HG03135 (cell line): ENCODE measurements at regions not wholly inside any gene's neighbourhood (a gene's known extent, or its start where the extent isn't known, plus 50 kb on each side); places are given as distances from the start of the nearest gene placed in this dataset.
"Not testable (repeated sequence)": the region's sequence is repeated elsewhere in the genome, so short reads cannot be mapped to it uniquely, and the experiment has no call there.

ENCODE experiments used
- ATAC-seq: cut with Tn5 transposase; IDR thresholded peaks from one replicate; pipeline ENCODE4 v1.9.1; 2021; ENCODE audit warnings: mild to moderate bottlenecking, moderate library complexity; ENCODE audit not compliant: unreplicated experiment

DNA sequence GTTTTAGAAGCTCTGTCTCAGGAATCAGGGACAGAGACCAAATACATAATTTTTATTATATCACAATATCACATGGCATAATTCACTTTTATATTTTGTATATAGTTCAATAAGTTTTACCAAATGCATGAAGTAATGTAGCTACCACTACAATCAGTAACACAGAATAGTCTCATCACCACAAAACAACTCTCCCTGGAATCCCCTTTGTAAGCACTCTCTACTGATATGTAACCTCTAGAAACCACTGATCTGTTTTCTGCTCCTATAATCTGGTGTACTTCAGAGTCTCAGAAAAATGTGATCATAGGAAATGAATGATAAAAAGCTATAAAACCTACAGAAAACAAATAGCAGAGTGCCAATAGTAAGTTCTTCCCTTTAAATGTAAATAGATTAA, 1465.9 kb downstream of the SPATA31A7 start:
- not testable (repeated sequence) for ATAC-seq

DNA sequence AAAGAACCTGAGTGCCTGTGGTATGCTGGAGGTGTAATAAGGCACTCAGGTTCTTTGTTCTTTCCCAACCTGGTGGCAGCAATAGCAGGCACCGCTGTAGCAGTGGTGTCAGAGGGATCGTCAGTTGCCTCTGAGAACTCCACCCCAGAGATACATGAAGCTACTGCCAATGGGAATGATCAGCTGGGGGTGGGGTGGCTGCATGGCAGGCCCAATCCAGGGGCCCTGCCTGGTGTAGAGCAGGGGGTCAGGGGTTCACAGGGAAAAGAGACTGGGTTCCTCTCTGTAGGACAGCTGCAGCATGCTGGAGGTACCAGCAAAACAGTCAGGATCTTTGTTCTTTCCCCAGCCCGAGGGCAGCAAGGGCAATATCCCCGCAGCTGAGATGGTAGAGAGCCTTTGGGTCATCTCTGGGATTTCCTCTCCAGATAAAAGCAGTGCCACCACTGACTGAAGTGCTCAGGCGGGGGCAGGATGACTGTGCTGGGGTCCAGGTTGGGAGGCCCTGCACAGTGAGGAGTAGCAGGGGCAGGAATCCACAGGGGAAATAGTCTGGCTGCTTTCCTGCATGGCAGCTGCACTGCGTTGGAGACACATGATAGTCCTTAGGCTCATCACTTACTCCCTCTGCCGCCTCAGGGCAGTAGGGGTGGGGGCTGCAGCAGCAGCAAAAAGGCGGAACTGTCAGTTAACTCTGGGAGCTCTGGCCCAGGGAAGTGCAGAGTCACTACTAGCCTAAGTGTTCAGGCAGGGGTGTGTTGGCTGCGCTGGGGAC, 1473.1 kb downstream of the SPATA31A7 start:
- ATAC-seq: not testable (repeated sequence)

DNA sequence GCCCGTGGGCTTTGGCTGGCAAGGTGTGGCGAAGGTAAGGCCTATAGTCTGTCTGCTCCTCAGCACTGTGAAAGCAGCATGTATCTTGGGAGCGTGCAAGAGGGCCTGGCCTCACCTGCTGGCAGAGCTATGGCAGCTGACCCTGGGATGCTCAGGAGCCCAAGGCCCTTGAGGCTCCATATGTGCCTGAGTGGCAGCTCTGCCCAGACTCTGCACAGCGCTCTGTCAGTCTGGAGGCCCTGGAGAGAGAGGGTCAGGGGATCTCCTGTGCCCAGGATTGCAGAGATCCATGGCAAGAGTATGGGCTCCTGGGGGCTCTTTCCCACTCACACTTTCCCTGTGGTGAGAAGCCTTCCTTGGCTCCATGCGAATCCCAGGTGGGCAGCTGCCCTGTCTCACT, 1473.7 kb downstream of the SPATA31A7 start:
- not testable (repeated sequence) for ATAC-seq

DNA sequence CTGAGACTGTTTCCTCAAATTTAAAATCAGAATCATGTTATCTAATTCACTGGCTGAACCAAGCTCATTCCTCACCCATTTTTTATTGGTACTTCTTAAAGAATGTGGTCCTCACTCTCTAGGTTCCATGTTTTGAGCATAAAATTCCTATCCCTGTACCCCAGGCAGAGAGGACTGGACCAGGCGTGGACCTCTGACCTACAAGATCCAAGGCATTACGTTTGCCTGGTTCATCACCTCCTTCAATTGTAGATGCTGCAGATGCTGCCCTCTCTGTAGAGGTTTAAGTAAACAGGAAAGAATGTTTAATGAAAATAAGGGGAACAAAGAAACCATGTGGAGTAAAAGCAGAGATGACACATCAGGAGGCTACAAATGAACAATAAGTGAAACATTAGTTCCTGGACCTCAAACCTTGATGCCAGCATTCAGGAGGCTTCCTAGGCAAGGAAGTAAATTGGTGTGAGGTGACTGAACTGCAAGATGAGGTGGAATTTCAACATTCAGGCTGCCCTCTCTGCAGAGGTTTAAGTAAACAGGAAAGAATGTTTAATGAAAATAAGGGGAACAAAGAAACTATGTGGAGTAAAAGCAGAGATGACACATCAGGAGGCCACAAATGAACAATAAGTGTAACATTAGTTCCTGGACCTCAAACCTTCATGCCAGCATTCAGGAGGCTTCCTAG, 1477.4 kb downstream of the SPATA31A7 start:
- not testable (repeated sequence) for ATAC-seq

GRCh38 chr9:62677016-62677415, 1487.2 kb downstream of the SPATA31A7 start:
- ATAC-seq: not testable (repeated sequence)

- peak; percentile 83 for ATAC-seq
Measured at GRCh38 chr9:62678336-62678735, 1488.5 kb downstream of the SPATA31A7 start.

- ATAC-seq: not testable (repeated sequence)
Measured at GRCh38 chr9:62679020-62679419, 1489.2 kb downstream of the SPATA31A7 start.

- ATAC-seq: peak; percentile 81
Measured at GRCh38 chr9:62684833-62685647, 1495.2 kb downstream of the SPATA31A7 start.

- not testable (repeated sequence) for ATAC-seq
Measured at GRCh38 chr9:62686313-62686712, 1496.5 kb downstream of the SPATA31A7 start.

DNA sequence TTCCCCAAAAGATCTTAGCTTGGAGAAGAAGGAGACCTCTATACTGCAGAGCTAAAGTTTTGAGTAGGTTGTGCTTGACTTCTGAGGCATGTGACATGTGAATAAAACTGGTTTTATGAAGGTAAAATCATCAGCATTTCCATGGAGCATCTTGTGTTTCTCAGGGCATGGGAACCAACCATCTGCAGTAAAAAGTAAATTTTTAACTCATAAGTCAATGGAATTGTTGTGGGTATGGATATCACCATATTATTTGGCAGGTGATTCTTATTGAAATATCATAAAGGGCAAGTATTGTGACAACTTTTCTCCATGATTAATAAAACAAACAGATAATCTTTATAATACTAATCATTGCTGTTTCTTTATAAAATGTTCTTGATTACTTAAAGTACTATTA, 1503.2 kb downstream of the SPATA31A7 start:
- not testable (repeated sequence) for ATAC-seq

- ATAC-seq: not testable (repeated sequence)
Measured at GRCh38 chr9:62711317-62711716, 1521.5 kb downstream of the SPATA31A7 start.

DNA sequence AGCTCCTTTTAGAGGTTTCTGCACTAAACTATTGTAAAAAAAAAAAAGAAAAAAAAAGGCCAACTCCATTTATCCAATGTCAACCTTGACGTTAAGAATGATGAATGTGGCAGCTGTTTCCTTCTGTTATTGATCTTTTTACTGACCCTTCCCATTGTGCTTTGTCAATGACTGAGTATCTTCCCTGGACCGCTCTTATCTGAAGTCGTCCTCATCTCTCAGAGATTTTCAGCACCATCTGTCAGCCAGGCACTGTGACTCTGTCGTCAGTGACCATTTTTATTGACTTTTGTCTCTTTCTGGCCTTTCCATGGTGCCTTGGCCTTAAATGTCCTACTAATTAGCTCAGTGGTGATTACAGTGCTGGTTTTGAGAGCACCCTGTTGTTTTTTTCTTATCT, 1535.7 kb downstream of the SPATA31A7 start:
- ATAC-seq: not testable (repeated sequence)

DNA sequence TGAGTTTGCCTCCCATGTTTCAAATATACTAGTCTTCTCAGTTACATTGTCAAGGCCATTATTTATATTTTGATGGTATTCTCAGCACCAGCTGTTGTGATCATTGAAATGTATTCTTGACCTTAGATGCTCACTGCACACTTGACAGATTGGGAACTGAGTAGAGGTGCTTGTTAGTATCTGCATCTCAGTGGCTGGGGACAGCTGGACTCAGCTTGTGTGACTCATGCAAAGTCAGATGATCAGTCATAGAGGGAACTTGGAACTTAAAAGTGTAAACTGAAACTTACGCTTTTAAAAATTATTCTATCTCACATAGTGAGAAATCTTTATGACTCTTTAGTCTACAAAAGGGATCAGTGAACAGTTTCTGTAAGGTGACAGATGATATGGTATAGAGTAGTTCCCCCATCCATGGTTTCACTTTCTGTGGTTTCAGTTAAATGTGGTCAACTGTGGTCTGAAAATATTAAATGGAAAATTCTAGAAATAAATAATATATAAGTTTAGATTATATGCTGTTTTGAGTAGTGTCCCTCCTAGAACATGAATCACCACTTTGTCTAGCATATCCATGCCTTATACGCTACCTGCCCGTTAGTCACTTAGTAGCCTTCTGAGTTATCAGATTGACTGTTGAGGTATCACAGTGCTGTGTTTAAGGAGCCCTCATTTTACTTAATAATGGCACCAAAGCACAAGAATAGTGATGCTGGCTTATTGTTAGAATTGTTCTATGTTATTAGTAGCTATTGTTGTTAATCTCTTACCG, 1540.6 kb downstream of the SPATA31A7 start:
- ATAC-seq: peak; percentile 95

DNA sequence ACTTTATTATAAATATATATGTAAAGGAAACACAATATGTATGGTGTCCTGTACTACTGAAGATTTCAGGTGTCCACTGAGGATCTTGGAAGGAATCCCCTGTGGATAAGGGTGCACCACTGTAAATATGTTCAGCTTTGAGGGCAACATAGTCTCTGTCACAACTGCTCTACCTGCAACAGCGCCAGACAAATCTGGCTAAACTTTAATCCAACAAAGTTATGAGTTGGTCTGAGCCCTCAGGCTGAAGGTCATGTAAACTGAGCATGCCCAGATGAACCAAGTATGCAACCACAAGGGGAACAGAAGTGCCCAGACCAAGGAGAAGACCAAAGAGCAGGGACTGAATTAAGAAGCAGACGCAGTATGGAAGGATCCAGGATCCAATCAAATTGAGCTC, 1541.2 kb downstream of the SPATA31A7 start:
- ATAC-seq: not testable (repeated sequence)

- not testable (repeated sequence) for ATAC-seq
Measured at GRCh38 chr9:62737004-62737606, 1547.3 kb downstream of the SPATA31A7 start.

DNA sequence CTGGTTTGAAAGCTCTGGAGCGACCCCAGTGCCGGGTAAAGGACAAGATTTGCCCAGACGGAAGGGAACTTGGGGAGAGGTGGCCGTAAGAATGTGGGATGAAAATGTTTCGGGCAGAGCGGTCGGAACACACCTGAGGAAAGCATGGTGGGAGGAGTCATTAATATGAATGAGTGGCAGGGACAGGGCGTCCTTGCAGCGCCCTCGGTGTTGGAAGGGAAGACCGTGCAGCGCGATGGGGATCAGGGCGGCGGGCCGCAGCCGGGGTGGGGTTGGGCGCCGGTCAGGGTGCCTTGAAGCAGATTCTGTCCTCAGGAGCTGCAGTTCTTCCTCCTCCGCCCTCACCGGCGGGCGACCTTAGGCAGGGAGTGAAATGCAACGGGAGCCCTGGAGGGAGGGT, 1548.1 kb downstream of the SPATA31A7 start:
- not testable (repeated sequence) for ATAC-seq

DNA sequence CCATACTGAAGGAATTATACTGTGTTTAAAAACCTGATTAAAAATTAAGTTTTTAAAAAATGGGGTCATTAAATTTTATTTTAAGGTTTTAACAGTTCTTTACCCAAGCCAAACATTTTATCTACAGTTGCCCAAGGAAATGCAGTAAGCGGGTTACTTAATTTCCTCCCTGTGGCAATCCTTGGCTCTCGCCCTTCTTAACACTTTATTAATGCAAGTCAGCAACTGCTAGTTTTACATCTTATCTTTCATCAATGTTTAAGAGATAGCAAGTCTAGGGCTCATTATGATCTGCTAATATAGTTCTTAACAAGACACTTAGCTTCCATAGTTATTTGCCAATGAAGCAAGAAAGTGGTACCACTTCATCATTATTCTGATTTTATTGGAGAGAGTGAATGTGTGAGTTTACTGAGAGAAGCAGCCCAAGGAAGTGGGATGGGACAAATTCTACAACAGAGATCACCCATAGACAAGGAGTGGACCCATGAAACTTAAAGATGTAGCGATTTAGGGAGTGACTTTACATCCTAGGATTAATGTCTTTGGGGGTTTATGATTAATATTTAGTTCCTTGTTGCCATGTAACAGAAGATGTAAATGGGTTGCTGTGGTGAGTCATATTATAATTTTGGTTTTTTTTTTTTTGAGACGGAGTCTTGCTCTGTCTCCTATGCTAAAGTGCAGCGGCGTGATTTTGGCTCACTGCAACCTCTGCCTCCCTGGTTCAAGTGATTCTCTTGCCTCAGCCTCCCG, 1556.1 kb downstream of the SPATA31A7 start:
- ATAC-seq: not testable (repeated sequence)
